ENCODE measurements at regions not wholly inside any gene's neighbourhood (a gene's known extent, or its start where the extent isn't known, plus 50 kb on each side); places are given as distances from the start of the nearest gene placed in this dataset.

DNA sequence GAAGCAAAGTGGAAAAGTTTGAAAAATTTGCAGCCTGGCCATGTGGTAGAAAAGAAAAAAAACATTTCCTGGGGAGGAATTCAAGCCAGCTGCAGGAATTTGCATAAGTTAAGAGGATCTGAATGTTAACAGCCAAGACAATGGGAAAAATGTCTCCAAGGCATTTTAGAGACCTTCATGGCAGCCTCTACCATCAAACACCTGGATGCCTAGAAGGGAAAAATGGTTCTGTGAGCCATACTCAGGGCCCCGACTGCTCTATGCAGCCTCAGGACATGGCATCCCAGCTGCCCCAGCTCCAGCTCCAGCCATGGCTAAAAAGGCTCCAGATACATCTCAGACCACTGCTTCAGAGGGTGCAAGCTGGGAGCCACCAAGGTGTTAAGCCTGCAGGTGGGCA lies 149.1 kb upstream of the SOX6 start:
- TF ChIP-seq CTCF (IDR thresholded peaks at IDR 0.05; ENCODE audit: low read depth, low read length) (no peak), EZH2phosphoT487 (IDR thresholded peaks at IDR 0.05; ENCODE audit: low read depth) (no peak)
